ENCODE measurements at regions not wholly inside any gene's neighbourhood (a gene's known extent, or its start where the extent isn't known, plus 50 kb on each side); places are given as distances from the start of the nearest gene placed in this dataset.

- TF ChIP-seq, protein P1, sequence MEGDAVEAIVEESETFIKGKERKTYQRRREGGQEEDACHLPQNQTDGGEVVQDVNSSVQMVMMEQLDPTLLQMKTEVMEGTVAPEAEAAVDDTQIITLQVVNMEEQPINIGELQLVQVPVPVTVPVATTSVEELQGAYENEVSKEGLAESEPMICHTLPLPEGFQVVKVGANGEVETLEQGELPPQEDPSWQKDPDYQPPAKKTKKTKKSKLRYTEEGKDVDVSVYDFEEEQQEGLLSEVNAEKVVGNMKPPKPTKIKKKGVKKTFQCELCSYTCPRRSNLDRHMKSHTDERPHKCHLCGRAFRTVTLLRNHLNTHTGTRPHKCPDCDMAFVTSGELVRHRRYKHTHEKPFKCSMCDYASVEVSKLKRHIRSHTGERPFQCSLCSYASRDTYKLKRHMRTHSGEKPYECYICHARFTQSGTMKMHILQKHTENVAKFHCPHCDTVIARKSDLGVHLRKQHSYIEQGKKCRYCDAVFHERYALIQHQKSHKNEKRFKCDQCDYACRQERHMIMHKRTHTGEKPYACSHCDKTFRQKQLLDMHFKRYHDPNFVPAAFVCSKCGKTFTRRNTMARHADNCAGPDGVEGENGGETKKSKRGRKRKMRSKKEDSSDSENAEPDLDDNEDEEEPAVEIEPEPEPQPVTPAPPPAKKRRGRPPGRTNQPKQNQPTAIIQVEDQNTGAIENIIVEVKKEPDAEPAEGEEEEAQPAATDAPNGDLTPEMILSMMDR (IDR thresholded peaks at IDR 0.05) = no peak
- TF ChIP-seq POLR2A (IDR thresholded peaks at IDR 0.05) = no peak
Measured at GRCh38 chr12:4069670-4070010, 196.4 kb upstream of the PARP11 start.

All from uterus (tissue), 2 donors.